ENCODE measurements at regions not wholly inside any gene's neighbourhood (a gene's known extent, or its start where the extent isn't known, plus 50 kb on each side); places are given as distances from the start of the nearest gene placed in this dataset.
"Not testable (repeated sequence)": the region's sequence is repeated elsewhere in the genome, so short reads cannot be mapped to it uniquely, and the experiment has no call there.

- no peak for DNase-seq (ENCODE audit: low read depth in 1 of 2, low spot score in 1 of 2)
These were observed 68.9 kb downstream of the CYP26B1 start for GRCh38 chr2:72078773-72079172.

GRCh38 chr2:72077702-72078169, 69.9 kb downstream of the CYP26B1 start:
- no peak for DNase-seq (ENCODE audit: low read depth in 1 of 2, low spot score in 1 of 2)

- not testable (repeated sequence) for DNase-seq (ENCODE audit: low read depth in 1 of 2, low spot score in 1 of 2)
These were observed 74.3 kb downstream of the CYP26B1 start for GRCh38 chr2:72073373-72073772.

- DNase-seq (ENCODE audit: low read depth in 1 of 2, low spot score in 1 of 2): not testable (repeated sequence)
These were observed 83.5 kb downstream of the CYP26B1 start for GRCh38 chr2:72064197-72064596.

GRCh38 chr2:72062336-72062735, 85.3 kb downstream of the CYP26B1 start:
- no peak for DNase-seq (ENCODE audit: low read depth in 1 of 2, low spot score in 1 of 2)

GRCh38 chr2:72057308-72057707, 90.4 kb downstream of the CYP26B1 start:
- DNase-seq (ENCODE audit: low read depth in 1 of 2, low spot score in 1 of 2): no peak

GRCh38 chr2:72051971-72052505, 95.6 kb downstream of the CYP26B1 start:
- no peak for DNase-seq (ENCODE audit: low read depth in 1 of 2, low spot score in 1 of 2)

- no peak for DNase-seq (ENCODE audit: low read depth in 1 of 2, low spot score in 1 of 2)
These were observed 96.5 kb downstream of the CYP26B1 start for GRCh38 chr2:72051204-72051603.

GRCh38 chr2:72050734-72051133, 96.9 kb downstream of the CYP26B1 start:
- no peak for DNase-seq (ENCODE audit: low read depth in 1 of 2, low spot score in 1 of 2)

- no peak for DNase-seq (ENCODE audit: low read depth in 1 of 2, low spot score in 1 of 2)
These were observed 98.7 kb downstream of the CYP26B1 start for GRCh38 chr2:72048881-72049477.

- DNase-seq (ENCODE audit: low read depth in 1 of 2, low spot score in 1 of 2): no peak
These were observed 103.7 kb downstream of the CYP26B1 start for GRCh38 chr2:72043985-72044384.

GRCh38 chr2:72041638-72042111, 106.0 kb downstream of the CYP26B1 start:
- DNase-seq (ENCODE audit: low read depth in 1 of 2, low spot score in 1 of 2): no peak

GRCh38 chr2:72040629-72041571, 106.8 kb downstream of the CYP26B1 start:
- no peak for DNase-seq (ENCODE audit: low read depth in 1 of 2, low spot score in 1 of 2)

GRCh38 chr2:72038524-72038923, 109.1 kb downstream of the CYP26B1 start:
- no peak for DNase-seq (ENCODE audit: low read depth in 1 of 2, low spot score in 1 of 2)

GRCh38 chr2:72037261-72037666, 110.4 kb downstream of the CYP26B1 start:
- DNase-seq (ENCODE audit: low read depth in 1 of 2, low spot score in 1 of 2): no peak

- no peak for DNase-seq (ENCODE audit: low read depth in 1 of 2, low spot score in 1 of 2)
These were observed 111.1 kb downstream of the CYP26B1 start for GRCh38 chr2:72036595-72036994.

- no peak for DNase-seq (ENCODE audit: low read depth in 1 of 2, low spot score in 1 of 2)
These were observed 111.5 kb downstream of the CYP26B1 start for GRCh38 chr2:72036173-72036545.

GRCh38 chr2:72035518-72036172, 112.0 kb downstream of the CYP26B1 start:
- no peak for DNase-seq (ENCODE audit: low read depth in 1 of 2, low spot score in 1 of 2)

- no peak for DNase-seq (ENCODE audit: low read depth in 1 of 2, low spot score in 1 of 2)
These were observed 113.1 kb downstream of the CYP26B1 start for GRCh38 chr2:72034353-72035095.

GRCh38 chr2:72033636-72034035, 114.0 kb downstream of the CYP26B1 start:
- no peak for DNase-seq (ENCODE audit: low read depth in 1 of 2, low spot score in 1 of 2)
